DND-41 (cell line): ENCODE measurements at regions not wholly inside any gene's neighbourhood (a gene's known extent, or its start where the extent isn't known, plus 50 kb on each side); places are given as distances from the start of the nearest gene placed in this dataset.

ENCODE experiments used
- ATAC-seq: fragments of 200-7000 bp; cut with Tn5 transposase; 3 replicates; pipeline ENCODE4 v1.9.1; 2021; ENCODE audit warnings: low read depth; ENCODE audit not compliant: insufficient read depth
- DNase-seq: peaks from one replicate; pipeline ENCODE4 v3.0.0-alpha.2; 2020
- H2AFZ ChIP-seq: 2 replicates; pipeline ENCODE4 v1.6.0; 2012; ENCODE audit warnings: low read depth, low read length
- H3K27ac ChIP-seq: 2 replicates; pipeline ENCODE4 v1.5.1; 2012; ENCODE audit warnings: low read length, inconsistent platforms
- H3K27me3 ChIP-seq: fragments of 200-600 bp; sonication (generic); 2 replicates; pipeline ENCODE4 v1.6.0; 2012; ENCODE audit warnings: low read length, mild to moderate bottlenecking, inconsistent platforms; ENCODE audit not compliant: insufficient read depth, poor library complexity
- H3K36me3 ChIP-seq: 2 replicates; pipeline ENCODE4 v1.5.1; 2012; ENCODE audit warnings: low read length, inconsistent platforms; ENCODE audit not compliant: insufficient read depth
- H3K4me1 ChIP-seq: 2 replicates; pipeline ENCODE4 v1.5.1; 2012; ENCODE audit warnings: mild to moderate bottlenecking, low read length; ENCODE audit not compliant: insufficient read depth
- H3K4me2 ChIP-seq: 2 replicates; pipeline ENCODE4 v1.6.0; 2012; ENCODE audit warnings: mild to moderate bottlenecking, moderate library complexity, low read length, inconsistent platforms; ENCODE audit not compliant: insufficient read depth
- H3K4me3 ChIP-seq, 2 experiments: fragments of 200-600 bp in 1 of 2; shearing (Covaris generic) in 1 of 2; 2 replicates each; pipeline ENCODE4 v1.5.1; 2012 to 2016; ENCODE audit warnings: inconsistent platforms in 2 of 2, low read length in 2 of 2, mild to moderate bottlenecking in 2 of 2, low read depth in 1 of 2, moderate library complexity in 1 of 2
- H3K79me2 ChIP-seq: 2 replicates; pipeline ENCODE4 v1.6.0; 2012; ENCODE audit warnings: low read length, inconsistent platforms; ENCODE audit not compliant: insufficient read depth
- H3K9ac ChIP-seq: 2 replicates; pipeline ENCODE4 v1.6.0; 2012; ENCODE audit warnings: low read depth, mild to moderate bottlenecking, inconsistent platforms, low read length, moderate library complexity
- H3K9me3 ChIP-seq: 2 replicates; pipeline ENCODE4 v1.5.1; 2012; ENCODE audit warnings: low read length, moderate library complexity, mild to moderate bottlenecking, inconsistent platforms; ENCODE audit not compliant: insufficient read depth, severe bottlenecking
- H4K20me1 ChIP-seq: 2 replicates; pipeline ENCODE4 v1.6.0; 2012; ENCODE audit warnings: low read length; ENCODE audit not compliant: insufficient read depth
- EZH2 ChIP-seq: IDR thresholded peaks from 3 replicates; pipeline ENCODE4 v1.6.1; 2012; ENCODE audit warnings: borderline replicate concordance, low read depth, mild to moderate bottlenecking, moderate library complexity, low read length, inconsistent platforms; ENCODE audit not compliant: severe bottlenecking
- TF ChIP-seq, protein P1 (sequence below): IDR thresholded peaks from 2 replicates; pipeline ENCODE4 v1.5.1; 2012; ENCODE audit warnings: borderline replicate concordance, low read length, moderate library complexity, mild to moderate bottlenecking; ENCODE audit not compliant: poor library complexity, severe bottlenecking; ENCODE audit errors: extremely low read depth

DNA sequence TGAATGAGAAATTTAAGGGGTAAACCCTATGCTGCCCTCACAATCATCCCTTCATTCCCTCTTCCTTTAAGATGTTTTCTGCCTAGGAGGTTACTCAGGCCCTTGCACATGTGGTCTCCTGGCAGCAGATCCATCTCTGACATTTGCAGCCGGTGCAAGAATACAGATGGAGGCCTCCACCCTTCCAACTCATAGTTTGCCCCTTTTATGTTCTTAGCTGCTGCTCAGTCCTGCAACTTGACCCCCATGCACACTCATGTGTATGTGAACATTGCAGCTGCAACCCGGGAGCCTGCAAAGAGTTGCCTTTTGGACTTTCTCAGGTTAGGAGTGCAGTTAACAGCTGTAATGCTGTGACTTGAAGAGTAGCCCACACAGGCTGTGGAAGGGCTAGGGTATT lies 131.9 kb upstream of the SGK1 start:
- H3K36me3 ChIP-seq = no peaks in the 10 kb centered on the region
- H4K20me1 ChIP-seq = no peaks in the 10 kb centered on the region
- no peak for TF ChIP-seq EZH2
- TF ChIP-seq, protein P1, sequence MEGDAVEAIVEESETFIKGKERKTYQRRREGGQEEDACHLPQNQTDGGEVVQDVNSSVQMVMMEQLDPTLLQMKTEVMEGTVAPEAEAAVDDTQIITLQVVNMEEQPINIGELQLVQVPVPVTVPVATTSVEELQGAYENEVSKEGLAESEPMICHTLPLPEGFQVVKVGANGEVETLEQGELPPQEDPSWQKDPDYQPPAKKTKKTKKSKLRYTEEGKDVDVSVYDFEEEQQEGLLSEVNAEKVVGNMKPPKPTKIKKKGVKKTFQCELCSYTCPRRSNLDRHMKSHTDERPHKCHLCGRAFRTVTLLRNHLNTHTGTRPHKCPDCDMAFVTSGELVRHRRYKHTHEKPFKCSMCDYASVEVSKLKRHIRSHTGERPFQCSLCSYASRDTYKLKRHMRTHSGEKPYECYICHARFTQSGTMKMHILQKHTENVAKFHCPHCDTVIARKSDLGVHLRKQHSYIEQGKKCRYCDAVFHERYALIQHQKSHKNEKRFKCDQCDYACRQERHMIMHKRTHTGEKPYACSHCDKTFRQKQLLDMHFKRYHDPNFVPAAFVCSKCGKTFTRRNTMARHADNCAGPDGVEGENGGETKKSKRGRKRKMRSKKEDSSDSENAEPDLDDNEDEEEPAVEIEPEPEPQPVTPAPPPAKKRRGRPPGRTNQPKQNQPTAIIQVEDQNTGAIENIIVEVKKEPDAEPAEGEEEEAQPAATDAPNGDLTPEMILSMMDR = no peak
- H2AFZ ChIP-seq = no peak overlapping the region
- H3K9ac ChIP-seq = no peak overlapping the region
- H3K4me1 ChIP-seq = no peaks in the 10 kb centered on the region
- H3K79me2 ChIP-seq = no peaks in the 10 kb centered on the region
- H3K27ac ChIP-seq = no peak overlapping the region
- no peaks in the 10 kb centered on the region for H3K27me3 ChIP-seq
- no peaks in the 10 kb centered on the region for H3K9me3 ChIP-seq
- H3K4me2 ChIP-seq = no peak overlapping the region
- no peak for ATAC-seq
- no peak for DNase-seq
- no peak overlapping the region for H3K4me3 ChIP-seq

DNA sequence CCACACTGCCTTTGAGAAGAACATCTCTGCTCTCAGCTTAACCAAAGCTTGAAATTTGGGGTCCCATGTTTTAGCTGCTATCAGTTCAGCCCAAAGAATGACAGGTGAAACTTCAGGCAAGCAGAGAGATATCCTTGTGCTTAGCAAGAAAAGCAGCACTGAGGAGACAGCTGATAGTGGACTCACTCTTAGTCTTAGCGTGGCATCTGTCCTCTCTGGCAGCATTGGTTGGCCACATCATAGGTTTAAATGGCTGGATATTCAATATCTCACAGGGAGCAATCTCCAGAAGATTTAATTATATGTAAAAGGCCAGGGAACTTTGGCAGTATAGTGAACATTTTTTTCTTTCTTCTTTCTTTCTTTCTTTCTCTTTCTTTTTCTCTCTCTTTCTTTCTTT lies 131.1 kb upstream of the SGK1 start:
- Histone ChIP-seq H2AFZ (no peak overlapping the region), H3K4me1 (no peaks in the 10 kb centered on the region), H4K20me1 (no peaks in the 10 kb centered on the region), H3K36me3 (no peaks in the 10 kb centered on the region), H3K4me2 (no peak overlapping the region), H3K4me3 (no peak overlapping the region), H3K9me3 (no peaks in the 10 kb centered on the region), H3K79me2 (no peaks in the 10 kb centered on the region), H3K9ac (no peak overlapping the region), H3K27me3 (no peaks in the 10 kb centered on the region), H3K27ac (no peak overlapping the region)
- no peak for TF ChIP-seq EZH2
- TF ChIP-seq, protein P1 = no peak
- no peak for DNase-seq
- ATAC-seq = no peak

DNA sequence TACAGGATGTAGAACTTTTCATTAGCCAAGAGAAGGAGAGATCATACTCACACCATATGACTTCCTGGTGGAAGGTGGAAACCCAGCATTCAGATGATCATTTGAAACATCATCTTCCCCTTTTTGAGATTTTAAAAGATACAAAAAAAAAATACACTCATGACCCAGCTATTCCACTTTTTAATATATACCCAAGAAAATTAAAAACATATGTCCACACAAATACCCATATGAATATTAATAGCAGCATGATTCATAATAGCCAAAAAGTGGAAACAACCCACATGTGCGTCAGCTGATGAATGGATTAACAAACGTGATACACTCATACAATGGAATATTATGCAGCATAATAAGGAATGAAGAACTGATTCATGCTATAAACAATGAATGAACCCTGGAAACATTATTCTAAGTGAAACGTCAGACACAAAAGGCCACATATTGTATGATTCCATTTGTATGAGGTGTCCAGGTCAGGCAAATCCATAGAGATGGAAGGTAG lies 130.0 kb upstream of the SGK1 start:
- Histone ChIP-seq H4K20me1 (no peaks in the 10 kb centered on the region), H3K36me3 (no peaks in the 10 kb centered on the region), H3K9me3 (no peaks in the 10 kb centered on the region), H3K4me3 (no peak overlapping the region), H3K27ac (no peak overlapping the region), H3K4me1 (no peaks in the 10 kb centered on the region), H3K79me2 (no peaks in the 10 kb centered on the region), H2AFZ (no peak overlapping the region), H3K27me3 (no peaks in the 10 kb centered on the region), H3K9ac (no peak overlapping the region), H3K4me2 (no peak overlapping the region)
- TF ChIP-seq, protein P1 = no peak
- no peak for TF ChIP-seq EZH2
- no peak for DNase-seq
- ATAC-seq = no peak

DNA sequence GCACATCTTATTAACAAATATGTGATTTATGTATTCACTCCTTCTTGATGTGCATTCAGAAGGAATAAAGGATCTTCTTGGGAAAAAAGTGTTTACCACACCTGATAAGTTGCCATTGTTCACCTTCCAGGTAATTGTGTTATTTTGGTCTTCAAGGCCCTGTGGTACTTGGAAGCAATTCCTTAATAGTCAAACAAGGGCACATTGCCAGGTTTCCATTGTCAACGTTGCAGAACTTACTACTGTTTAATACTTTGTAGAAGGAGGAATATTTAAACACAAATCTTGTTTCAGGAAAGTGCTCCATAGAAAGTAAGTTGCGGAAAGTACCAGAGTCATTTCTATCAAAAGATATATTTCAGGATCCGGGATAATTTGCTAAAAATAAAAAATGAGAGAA lies 129.5 kb upstream of the SGK1 start:
- no peaks in the 10 kb centered on the region for H3K9me3 ChIP-seq

More for the DNA sequence above, 129.5 kb upstream of the SGK1 start:
- Histone ChIP-seq H3K27me3 (no peaks in the 10 kb centered on the region), H3K27ac (no peak overlapping the region), H3K4me2 (no peak overlapping the region), H2AFZ (no peak overlapping the region), H3K4me3 (no peak overlapping the region), H3K36me3 (no peaks in the 10 kb centered on the region), H3K79me2 (no peaks in the 10 kb centered on the region), H3K9ac (no peak overlapping the region), H4K20me1 (no peaks in the 10 kb centered on the region), H3K4me1 (no peaks in the 10 kb centered on the region)
- TF ChIP-seq EZH2 = no peak
- TF ChIP-seq, protein P1 = no peak
- no peak for ATAC-seq
- no peak for DNase-seq
